ENCODE measurements at regions not wholly inside any gene's neighbourhood (a gene's known extent, or its start where the extent isn't known, plus 50 kb on each side); places are given as distances from the start of the nearest gene placed in this dataset.

GRCh38 chr12:67498991-67499390 lies 149.6 kb upstream of the DYRK2 start:
- no peak for DNase-seq (ENCODE audit: low spot score)

DNA sequence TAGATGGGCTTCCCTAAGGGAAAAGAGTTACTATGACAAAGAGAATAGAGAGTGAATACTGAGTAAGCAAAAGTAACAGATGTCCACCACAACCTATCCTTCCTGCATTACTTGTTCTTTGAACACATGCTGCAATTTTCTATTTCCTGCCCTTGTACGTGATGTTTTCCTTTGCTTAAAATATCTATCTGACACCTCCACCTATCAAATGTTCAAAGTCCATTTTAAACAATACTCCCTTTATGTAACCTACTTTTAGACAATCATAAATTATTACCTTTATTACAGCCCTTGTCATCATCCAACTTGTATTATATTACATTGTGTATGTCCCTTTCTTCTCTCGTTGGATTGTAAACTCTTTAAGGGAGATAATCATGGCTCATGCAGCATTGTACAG lies 147.2 kb upstream of the DYRK2 start:
- DNase-seq (ENCODE audit: low spot score) = peak; percentile 61

DNA sequence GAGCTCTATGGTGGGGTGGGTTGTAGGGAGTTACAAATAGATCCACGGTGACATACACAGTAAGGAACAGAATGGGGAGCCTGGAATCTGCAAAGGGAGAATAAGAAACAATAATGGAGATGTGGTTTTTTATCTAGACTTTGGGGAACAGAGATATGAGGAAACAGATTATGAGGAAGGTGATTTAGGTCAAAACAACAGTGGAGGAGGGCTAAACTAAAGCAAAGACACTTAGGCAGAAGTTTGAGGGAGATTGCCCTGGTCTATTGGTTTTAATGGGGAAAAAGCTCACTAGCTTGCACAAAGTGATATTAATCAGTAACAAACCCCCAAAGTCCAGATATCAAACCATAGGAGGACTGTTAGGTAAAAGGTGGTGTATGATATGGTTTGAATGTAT lies 144.5 kb upstream of the DYRK2 start:
- no peak for DNase-seq (ENCODE audit: low spot score)

DNA sequence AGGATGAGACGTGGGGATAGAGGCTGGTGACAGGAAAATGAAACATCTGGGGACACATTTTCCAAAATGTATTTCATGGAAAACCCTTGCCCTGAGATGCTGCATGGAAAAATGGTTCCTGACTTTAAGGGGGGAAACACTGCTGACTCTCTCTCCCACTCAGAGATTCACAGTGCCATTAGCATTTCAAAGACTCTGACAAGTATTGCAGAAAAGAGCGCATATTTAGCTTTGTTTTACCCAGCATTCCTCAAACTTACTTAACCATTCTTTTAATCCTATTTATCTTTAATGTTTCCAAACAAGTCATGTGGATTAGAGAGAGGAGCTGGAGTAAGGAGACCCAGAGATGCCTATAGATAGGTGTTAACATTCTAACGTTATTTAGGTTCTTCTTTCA lies 141.8 kb upstream of the DYRK2 start:
- no peak for DNase-seq (ENCODE audit: low spot score)

- DNase-seq (ENCODE audit: low spot score) = no peak
Observed at GRCh38 chr12:67508830-67509229, 139.7 kb upstream of the DYRK2 start.

GRCh38 chr12:67509666-67510386 lies 138.7 kb upstream of the DYRK2 start:
- no peak for DNase-seq (ENCODE audit: low spot score)

DNA sequence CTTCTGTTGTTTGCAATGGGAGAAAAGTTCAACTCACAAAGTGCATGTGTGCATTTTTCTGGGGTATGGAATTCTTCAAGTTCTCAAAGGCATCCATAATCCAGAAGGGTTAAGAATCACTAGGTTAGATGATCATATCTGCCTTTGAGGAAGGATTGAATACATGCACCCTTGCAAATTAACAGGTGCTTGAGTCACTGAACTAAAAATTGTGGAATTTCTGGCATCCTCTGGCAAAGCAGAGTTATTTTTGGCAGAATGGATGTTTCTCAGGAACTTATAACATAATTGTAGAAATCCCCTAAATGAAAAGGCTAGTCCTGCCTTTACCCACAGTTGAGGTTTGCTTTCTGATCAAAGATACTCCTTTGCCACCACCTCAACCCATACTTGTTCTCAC lies 136.5 kb upstream of the DYRK2 start:
- no peak for DNase-seq (ENCODE audit: low spot score)

DNA sequence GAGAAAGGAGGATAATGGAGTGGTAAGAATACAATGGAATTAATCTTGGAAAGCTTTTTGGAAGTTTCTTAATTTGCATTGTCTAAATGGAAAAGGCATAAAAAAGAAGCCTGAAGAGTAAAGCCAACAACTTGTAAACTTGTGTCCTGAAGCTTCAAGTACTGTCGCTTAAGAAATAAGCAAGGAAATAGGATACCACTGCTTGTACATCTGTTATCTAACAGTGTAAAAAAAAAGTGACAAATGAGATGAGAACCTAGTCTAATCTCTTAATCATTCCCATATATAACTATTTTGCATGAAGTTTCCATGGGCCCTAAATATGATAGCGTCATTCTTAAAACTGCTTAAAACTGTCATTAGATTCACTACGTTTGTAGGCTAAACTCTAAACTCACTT lies 134.0 kb upstream of the DYRK2 start:
- DNase-seq (ENCODE audit: low spot score) = no peak

GRCh38 chr12:67515679-67516340 lies 132.7 kb upstream of the DYRK2 start:
- DNase-seq (ENCODE audit: low spot score) = no peak

- peak; percentile 69 for DNase-seq (ENCODE audit: low spot score)
Observed at GRCh38 chr12:67517181-67517887, 131.2 kb upstream of the DYRK2 start.

DNA sequence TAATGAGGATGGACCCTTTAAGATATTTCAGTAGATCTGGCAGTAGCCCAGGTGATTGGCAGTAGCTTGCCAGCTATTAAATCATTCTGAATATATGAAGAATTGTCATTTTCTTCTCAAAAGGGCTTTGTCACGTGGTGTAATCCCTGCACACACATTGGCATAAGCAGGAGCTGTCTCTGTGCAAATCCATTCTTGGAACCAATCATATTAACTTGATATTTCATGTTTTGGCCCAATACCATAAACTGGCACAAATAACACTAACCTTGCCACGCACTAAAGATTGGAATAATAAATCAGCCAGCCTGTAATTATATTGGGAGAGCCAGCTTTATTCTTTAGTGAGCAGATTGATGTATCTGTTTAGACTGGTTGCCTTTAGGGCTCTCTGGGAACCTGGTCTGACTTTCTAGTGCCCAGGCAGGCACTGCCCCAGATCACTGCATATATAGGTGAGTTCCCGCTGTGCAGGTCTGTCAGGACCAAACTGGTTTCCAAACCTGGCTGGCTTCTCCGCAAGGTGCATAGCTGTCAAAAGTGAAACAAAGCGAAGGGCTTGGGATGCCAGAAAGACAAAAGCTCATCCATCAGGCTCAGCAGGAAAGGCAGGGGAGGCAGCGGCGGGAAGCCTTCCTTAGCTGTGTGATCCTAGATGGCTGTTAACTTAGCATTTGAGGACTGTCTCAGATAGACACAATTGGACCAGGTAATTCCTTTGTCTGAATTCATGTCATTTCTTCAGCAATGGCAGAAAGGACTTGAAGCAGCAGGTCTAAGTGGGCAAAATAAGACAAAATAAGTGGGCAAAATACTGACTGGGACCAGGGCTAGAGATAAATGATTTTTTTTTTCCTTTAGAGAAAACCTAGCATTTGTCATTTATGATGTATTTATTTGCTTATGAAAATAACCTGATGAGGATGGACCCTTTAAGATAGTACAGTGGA lies 128.8 kb upstream of the DYRK2 start:
- DNase-seq (ENCODE audit: low spot score) = no peak

GRCh38 chr12:67520606-67521005 lies 127.9 kb upstream of the DYRK2 start:
- no peak for DNase-seq (ENCODE audit: low spot score)

GRCh38 chr12:67522222-67522621 lies 126.3 kb upstream of the DYRK2 start:
- DNase-seq (ENCODE audit: low spot score) = no peak

DNA sequence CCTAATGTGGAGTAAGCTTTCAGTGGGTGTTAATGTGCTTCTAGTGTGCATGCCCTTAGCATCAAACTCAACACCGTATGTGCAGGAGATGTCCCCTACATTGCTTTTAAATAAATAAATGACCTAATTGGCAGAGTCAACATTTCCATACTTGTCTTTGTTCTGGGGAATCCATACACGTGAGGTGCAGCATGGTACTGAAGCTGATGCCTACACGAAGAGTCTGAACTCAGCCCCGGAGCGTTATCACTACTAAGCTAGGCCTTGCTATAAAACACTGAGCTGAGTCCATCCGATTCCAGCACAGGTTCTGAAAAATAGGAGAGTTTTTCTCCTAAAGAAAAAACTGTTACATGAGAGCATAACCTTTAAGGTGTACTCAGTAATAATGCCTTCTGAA lies 125.0 kb upstream of the DYRK2 start:
- no peak for DNase-seq (ENCODE audit: low spot score)

DNA sequence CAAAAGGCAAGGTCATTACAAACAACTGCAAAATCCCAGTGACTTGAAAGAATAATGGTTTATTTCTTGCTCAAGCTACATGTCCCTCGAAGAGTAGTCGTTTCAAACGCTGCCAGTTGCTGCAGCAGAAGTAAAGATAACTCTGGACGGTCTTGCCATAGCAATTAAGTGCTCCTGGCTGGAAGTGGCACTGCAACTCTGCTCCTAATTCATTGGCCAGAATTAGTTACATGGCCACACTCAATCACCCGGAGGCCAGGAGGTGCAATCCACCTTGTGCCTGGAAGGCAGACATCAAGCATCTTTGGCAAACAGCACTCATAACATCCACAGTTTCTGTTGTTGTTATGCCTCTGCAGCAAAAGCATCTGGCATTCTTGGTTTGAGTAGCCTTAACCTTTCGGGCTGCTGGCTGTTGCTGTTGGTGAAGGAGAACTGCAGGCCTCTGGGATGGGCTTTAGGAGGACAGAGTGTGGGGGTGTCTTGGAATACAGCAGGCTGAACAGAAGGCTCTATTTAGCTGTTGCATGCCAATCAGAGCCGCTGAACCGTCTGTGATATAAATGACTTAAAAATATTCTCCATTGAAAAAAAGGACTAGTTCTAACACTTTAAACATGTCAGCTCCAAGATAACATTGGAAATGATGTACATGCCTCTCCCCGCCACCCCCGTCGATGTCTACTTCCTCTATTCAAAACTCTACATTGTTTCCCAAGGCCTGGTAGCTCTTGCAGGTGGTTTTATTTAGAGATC lies 123.5 kb upstream of the DYRK2 start:
- no peak for DNase-seq (ENCODE audit: low spot score)

- DNase-seq (ENCODE audit: low spot score) = no peak
Observed at GRCh38 chr12:67525617-67525884, 123.0 kb upstream of the DYRK2 start.

GRCh38 chr12:67526129-67526528 lies 122.4 kb upstream of the DYRK2 start:
- no peak for DNase-seq (ENCODE audit: low spot score)

DNA sequence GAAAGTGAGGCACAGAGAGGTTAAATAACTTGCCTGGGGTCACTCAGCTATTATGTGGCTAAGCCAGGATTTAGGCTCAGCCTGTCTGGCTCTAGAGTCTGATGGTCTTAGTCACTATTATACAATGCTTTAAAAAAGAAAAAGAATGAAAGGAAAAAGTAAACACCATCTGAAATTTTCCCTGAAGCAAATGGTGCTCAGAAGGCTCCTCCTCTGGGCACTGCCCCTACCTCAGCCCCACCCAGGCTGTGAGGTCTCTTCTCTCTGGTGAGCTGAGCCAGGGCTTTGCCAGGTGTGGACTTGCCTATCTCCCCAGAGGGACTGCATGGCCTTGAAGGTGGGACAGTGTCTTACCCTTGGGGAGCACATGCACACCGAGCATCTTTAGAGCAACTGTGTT lies 117.5 kb upstream of the DYRK2 start:
- no peak for DNase-seq (ENCODE audit: low spot score)

- DNase-seq (ENCODE audit: low spot score) = no peak
Observed at GRCh38 chr12:67531501-67531900, 117.0 kb upstream of the DYRK2 start.

DNA sequence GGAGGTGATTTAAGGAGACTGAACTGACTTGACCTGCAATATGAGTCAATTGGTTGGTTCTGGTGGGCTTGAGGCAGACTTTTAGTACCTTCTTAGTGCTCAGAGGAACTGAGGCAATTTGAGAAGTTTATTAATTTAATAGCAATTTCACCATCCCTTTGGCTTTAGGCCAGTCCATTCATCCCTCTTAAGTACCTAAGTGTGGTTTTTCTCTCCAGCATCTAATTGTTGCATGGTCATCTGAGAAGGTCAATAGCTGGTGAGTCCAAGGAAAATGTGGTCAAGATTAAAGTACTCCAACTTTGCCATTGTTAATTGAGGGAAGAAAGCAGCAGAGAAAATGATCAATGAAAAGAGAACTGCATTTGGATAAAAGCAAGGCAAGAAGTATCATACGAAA lies 115.4 kb upstream of the DYRK2 start:
- DNase-seq (ENCODE audit: low spot score) = no peak

DNA sequence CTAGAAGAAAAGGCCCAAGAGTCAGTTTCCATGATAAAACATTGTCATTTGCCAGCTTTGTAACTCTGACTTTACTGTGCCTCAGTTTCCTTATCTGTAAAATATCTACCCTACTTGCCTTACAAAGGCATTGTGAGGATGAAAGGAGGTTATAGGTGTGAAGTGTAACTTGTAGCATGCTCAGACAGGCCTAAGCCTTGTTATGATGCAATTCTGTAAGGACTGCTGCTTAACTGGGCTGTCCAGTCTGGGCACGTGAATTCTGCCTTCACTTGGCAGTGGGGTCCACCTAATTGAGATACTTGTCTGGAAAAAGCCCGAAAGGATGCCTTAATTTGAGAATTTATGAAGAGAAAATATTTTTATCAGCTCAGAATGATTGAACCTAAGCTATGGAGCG lies 114.5 kb upstream of the DYRK2 start:
- no peak for DNase-seq (ENCODE audit: low spot score)

- DNase-seq (ENCODE audit: low spot score) = peak; percentile 52
Observed at GRCh38 chr12:67534681-67535080, 113.9 kb upstream of the DYRK2 start.

Data from LoVo (cell line).